K562 (cell line): ENCODE measurements at regions not wholly inside any gene's neighbourhood (a gene's known extent, or its start where the extent isn't known, plus 50 kb on each side); places are given as distances from the start of the nearest gene placed in this dataset.

Experiments
- MXI1 ChIP-seq: IDR thresholded peaks from 2 replicates; pipeline ENCODE4 v1.6.1; 2011; ENCODE audit warnings: low read depth, mild to moderate bottlenecking, improper control_type of control experiment, low read length
- PHF20 ChIP-seq: fragments of 450-650 bp; IDR thresholded peaks from 2 replicates; pipeline ENCODE4 v1.6.1; 2018; ENCODE audit not compliant: partially characterized antibody
- SUPT5H ChIP-seq: fragments of 450-650 bp; IDR thresholded peaks from 2 replicates; pipeline ENCODE4 v1.6.1; 2016
- TSC22D4 ChIP-seq: fragments of 450-650 bp; IDR thresholded peaks from 2 replicates; pipeline ENCODE4 v1.6.1; 2016; ENCODE audit warnings: missing genetic modification characterization, missing biosample characterization, control low read depth
- ZNF253 ChIP-seq: fragments of 250-450 bp; sonication (Bioruptor Pico); conservative IDR thresholded peaks from 2 replicates; pipeline ENCODE4 v1.6.1; 2021; ENCODE audit warnings: mild to moderate bottlenecking
- TF ChIP-seq, protein P1 (sequence below), 2 experiments: IDR thresholded peaks in 1 of 2; conservative IDR thresholded peaks in 1 of 2; 2 replicates each; pipeline ENCODE4 v1.6.1; 2016; ENCODE audit warnings: low read depth in 2 of 2, mild to moderate bottlenecking in 1 of 2, missing compliant biosample characterization in 1 of 2, missing genetic modification characterization in 1 of 2, moderate library complexity in 1 of 2
- TF ChIP-seq, protein P2 (sequence below), 2 experiments: fragments of 450-650 bp in 1 of 2; IDR thresholded peaks; 2 replicates each; pipeline ENCODE4 v1.6.1; 2011 to 2017; ENCODE audit warnings: low read depth in 2 of 2, antibody characterized with exemption in 1 of 2, borderline replicate concordance in 1 of 2, low read length in 1 of 2, mild to moderate bottlenecking in 1 of 2, mixed read lengths in 1 of 2; ENCODE audit not compliant: control insufficient read depth in 1 of 2
- TF ChIP-seq, protein P3 (sequence below), 2 experiments: fragments of 450-650 bp; conservative IDR thresholded peaks; 2 replicates each; pipeline ENCODE4 v1.6.1; 2017; ENCODE audit warnings: mild to moderate bottlenecking in 2 of 2, moderate library complexity in 2 of 2

DNA sequence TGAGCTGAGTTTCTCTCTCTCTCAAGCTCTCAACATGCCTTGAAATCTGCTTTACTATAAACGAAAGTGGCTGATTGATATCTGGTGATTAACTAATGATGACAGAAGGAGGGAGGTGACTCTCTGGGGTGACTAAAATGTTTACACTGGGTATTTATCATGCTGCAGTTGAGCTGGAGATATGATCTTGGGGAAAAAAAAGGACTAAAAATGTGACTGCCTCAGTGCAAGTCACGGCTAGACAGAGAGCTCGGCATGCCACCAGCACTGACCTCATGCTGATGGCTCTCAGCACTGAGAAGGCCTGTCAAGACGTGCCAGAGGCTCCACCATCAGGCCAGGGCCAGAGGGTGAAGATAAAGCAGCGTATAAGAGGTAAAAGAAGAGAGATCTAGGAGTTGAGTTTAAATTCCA is 103.1 kb upstream of the SPACA1 start (continued):
- TF ChIP-seq, protein P1, sequence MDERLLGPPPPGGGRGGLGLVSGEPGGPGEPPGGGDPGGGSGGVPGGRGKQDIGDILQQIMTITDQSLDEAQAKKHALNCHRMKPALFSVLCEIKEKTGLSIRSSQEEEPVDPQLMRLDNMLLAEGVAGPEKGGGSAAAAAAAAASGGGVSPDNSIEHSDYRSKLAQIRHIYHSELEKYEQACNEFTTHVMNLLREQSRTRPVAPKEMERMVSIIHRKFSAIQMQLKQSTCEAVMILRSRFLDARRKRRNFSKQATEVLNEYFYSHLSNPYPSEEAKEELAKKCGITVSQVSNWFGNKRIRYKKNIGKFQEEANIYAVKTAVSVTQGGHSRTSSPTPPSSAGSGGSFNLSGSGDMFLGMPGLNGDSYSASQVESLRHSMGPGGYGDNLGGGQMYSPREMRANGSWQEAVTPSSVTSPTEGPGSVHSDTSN (CRISPR knock-in tag; IDR thresholded peaks at IDR 0.05; ENCODE audit: low read depth) = no peak
- TF ChIP-seq, protein P1 (tag; conservative IDR thresholded peaks at IDR 0.05; ENCODE audit: low read depth) = peak; percentile 21; the same call in 1 of the 2 replicates
- TF ChIP-seq ZNF253 (no peak), MXI1 (no peak), PHF20 (no peak), SUPT5H (no peak), TSC22D4 (tag) (no peak)
- TF ChIP-seq, protein P2, sequence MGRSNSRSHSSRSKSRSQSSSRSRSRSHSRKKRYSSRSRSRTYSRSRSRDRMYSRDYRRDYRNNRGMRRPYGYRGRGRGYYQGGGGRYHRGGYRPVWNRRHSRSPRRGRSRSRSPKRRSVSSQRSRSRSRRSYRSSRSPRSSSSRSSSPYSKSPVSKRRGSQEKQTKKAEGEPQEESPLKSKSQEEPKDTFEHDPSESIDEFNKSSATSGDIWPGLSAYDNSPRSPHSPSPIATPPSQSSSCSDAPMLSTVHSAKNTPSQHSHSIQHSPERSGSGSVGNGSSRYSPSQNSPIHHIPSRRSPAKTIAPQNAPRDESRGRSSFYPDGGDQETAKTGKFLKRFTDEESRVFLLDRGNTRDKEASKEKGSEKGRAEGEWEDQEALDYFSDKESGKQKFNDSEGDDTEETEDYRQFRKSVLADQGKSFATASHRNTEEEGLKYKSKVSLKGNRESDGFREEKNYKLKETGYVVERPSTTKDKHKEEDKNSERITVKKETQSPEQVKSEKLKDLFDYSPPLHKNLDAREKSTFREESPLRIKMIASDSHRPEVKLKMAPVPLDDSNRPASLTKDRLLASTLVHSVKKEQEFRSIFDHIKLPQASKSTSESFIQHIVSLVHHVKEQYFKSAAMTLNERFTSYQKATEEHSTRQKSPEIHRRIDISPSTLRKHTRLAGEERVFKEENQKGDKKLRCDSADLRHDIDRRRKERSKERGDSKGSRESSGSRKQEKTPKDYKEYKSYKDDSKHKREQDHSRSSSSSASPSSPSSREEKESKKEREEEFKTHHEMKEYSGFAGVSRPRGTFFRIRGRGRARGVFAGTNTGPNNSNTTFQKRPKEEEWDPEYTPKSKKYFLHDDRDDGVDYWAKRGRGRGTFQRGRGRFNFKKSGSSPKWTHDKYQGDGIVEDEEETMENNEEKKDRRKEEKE (IDR thresholded peaks at IDR 0.05; ENCODE audit: borderline replicate concordance in 1 of 2, control insufficient read depth in 1 of 2, low read depth in 2 of 2, low read length in 1 of 2) = no peak
- TF ChIP-seq, protein P3, sequence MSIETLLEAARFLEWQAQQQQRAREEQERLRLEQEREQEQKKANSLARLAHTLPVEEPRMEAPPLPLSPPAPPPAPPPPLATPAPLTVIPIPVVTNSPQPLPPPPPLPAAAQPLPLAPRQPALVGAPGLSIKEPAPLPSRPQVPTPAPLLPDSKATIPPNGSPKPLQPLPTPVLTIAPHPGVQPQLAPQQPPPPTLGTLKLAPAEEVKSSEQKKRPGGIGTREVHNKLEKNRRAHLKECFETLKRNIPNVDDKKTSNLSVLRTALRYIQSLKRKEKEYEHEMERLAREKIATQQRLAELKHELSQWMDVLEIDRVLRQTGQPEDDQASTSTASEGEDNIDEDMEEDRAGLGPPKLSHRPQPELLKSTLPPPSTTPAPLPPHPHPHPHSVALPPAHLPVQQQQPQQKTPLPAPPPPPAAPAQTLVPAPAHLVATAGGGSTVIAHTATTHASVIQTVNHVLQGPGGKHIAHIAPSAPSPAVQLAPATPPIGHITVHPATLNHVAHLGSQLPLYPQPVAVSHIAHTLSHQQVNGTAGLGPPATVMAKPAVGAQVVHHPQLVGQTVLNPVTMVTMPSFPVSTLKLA (conservative IDR thresholded peaks at IDR 0.05) = no peak
